ENCODE measurements at regions not wholly inside any gene's neighbourhood (a gene's known extent, or its start where the extent isn't known, plus 50 kb on each side); places are given as distances from the start of the nearest gene placed in this dataset.

DNA sequence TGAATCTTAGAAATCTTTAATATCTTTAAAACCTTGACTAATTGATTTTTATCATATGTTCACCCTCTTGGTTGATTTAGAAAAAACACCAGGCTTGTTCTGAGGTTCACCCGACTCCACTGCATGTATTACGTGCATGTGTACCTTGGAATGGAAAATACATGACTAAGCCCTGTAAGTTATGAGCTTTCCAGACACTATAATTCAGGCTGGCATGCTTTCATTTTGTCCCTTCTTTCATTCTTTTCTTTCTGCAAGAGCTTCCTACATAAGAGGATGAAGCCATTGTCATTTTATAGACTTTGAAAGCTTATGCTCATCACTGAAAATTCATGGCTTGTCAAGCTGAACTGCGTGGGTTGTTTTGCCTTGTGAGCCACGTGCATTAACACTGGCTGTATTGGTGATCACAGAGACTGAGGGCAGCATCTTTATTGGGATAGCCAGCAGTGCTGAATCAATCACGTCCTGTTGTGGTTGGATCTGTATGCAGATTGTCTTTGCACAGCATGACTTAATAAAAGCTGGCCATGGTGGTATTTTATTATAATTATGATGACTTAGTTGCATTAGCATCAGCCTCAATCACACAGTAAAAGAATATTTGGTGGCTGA, 141.9 kb downstream of the SLIT2 start:
- Mint-ChIP-seq H3K27ac (no peak overlapping the region), H3K9me3 (no peaks in the 10 kb centered on the region), H3K27me3 (ENCODE audit: low read depth) (peaks cover 4% of the 10 kb centered on the region), H3K36me3 (ENCODE audit: insufficient read depth in 2 of 2) (no peaks in the 10 kb centered on the region), H3K4me1 (ENCODE audit: low read depth) (no peaks in the 10 kb centered on the region), H3K4me3 (no peak overlapping the region)
- no peak for DNase-seq
- ATAC-seq (replicated peaks in 1 of 2), result no peak

DNA sequence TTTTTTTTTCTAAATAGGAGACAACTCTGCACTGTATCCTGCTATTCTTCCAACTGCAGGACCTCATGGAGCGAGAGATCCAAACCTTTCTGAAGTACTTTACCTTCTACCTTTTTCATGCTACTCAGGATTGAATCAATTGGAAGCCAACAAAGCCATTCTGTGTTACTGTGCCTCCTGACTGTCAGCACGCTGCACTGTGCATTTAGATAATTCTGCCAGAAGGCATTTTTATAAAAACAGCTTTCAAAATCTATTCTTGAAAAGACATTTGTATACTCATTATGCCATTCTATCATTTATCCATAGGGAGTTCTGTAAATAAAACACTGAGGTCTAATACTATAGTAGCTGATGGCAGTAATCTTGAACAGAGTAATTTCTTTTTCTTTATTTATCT, 142.8 kb downstream of the SLIT2 start:
- Mint-ChIP-seq H3K27me3 (ENCODE audit: low read depth) (peaks cover 4% of the 10 kb centered on the region), H3K36me3 (ENCODE audit: insufficient read depth in 2 of 2) (no peaks in the 10 kb centered on the region), H3K9me3 (no peaks in the 10 kb centered on the region), H3K4me1 (ENCODE audit: low read depth) (no peaks in the 10 kb centered on the region), H3K27ac (no peak overlapping the region), H3K4me3 (no peak overlapping the region)
- DNase-seq, result no peak
- no peak for ATAC-seq (replicated peaks in 1 of 2)

GRCh38 chr4:20395160-20395773, 143.6 kb downstream of the SLIT2 start:
- H3K4me3 Mint-ChIP-seq, result no peak overlapping the region
- ATAC-seq (replicated peaks in 1 of 2) (no peak), DNase-seq (peak; percentile 6 to 18)
- H3K4me1 Mint-ChIP-seq (ENCODE audit: low read depth), result no peaks in the 10 kb centered on the region
- peaks cover 4% of the 10 kb centered on the region for H3K27me3 Mint-ChIP-seq (ENCODE audit: low read depth)
- no peaks in the 10 kb centered on the region for H3K9me3 Mint-ChIP-seq
- no peak overlapping the region for H3K27ac Mint-ChIP-seq
- H3K36me3 Mint-ChIP-seq (ENCODE audit: insufficient read depth in 2 of 2), result no peaks in the 10 kb centered on the region

GRCh38 chr4:20403290-20403689, 151.6 kb downstream of the SLIT2 start:
- Mint-ChIP-seq H3K27me3 (ENCODE audit: low read depth) (no peaks in the 10 kb centered on the region), H3K9me3 (peaks cover 0 to 2% of the 10 kb centered on the region in 2 donors), H3K4me3 (no peak overlapping the region), H3K36me3 (ENCODE audit: insufficient read depth in 2 of 2) (no peaks in the 10 kb centered on the region), H3K27ac (no peak overlapping the region), H3K4me1 (ENCODE audit: low read depth) (no peaks in the 10 kb centered on the region)
- no peak for DNase-seq
- ATAC-seq (replicated peaks in 1 of 2), result no peak

DNA sequence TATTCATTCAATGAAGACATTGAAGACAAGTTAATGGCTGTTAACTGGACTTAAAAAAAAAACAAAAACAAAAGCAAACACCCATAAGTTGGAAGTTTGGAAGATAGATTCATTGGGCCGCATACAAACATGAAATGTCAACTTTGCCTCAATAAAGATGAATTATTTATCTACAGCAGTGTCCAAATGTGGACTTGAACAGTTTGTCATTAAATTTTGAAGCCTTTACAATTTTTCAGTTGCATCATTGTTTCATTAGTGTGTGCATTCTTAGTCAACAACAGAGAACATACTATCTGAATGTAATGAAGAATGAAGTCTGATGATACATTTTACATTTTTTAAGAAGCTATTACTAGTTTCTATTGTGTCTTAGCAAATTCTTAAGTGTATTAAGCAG, 152.1 kb downstream of the SLIT2 start:
- H3K36me3 Mint-ChIP-seq (ENCODE audit: insufficient read depth in 2 of 2), result no peaks in the 10 kb centered on the region
- peaks cover 0 to 2% of the 10 kb centered on the region in 2 donors for H3K9me3 Mint-ChIP-seq
- H3K4me1 Mint-ChIP-seq (ENCODE audit: low read depth), result no peaks in the 10 kb centered on the region
- ATAC-seq (replicated peaks in 1 of 2) (no peak), DNase-seq (no peak)
- H3K27me3 Mint-ChIP-seq (ENCODE audit: low read depth), result no peaks in the 10 kb centered on the region
- H3K4me3 Mint-ChIP-seq, result no peak overlapping the region
- no peak overlapping the region for H3K27ac Mint-ChIP-seq

DNA sequence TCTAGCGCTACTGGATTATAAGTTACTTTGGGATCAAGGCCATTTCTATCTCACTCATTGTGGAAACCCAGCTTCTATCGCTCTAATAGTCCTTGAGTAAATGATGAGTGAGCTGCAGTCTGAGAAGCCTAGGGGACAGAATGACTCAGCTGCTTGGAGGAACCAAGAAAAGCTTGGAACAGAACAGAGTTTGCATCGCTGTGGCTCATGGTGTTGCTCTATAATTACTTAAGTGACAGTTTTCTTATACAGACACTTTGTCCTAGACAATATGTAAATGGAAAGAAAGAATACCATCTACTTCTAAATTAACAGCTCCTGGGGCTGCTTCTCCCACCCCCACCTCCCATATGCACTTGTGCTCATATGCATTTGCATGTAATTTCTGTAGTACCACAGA, 156.9 kb downstream of the SLIT2 start:
- no peak overlapping the region for H3K27ac Mint-ChIP-seq
- no peaks in the 10 kb centered on the region for H3K4me1 Mint-ChIP-seq (ENCODE audit: low read depth)
- H3K9me3 Mint-ChIP-seq, result no peaks in the 10 kb centered on the region
- ATAC-seq (replicated peaks in 1 of 2) (no peak), DNase-seq (no peak)
- peaks cover 5% of the 10 kb centered on the region for H3K27me3 Mint-ChIP-seq (ENCODE audit: low read depth)
- no peak overlapping the region for H3K4me3 Mint-ChIP-seq
- no peaks in the 10 kb centered on the region for H3K36me3 Mint-ChIP-seq (ENCODE audit: insufficient read depth in 2 of 2)

DNA sequence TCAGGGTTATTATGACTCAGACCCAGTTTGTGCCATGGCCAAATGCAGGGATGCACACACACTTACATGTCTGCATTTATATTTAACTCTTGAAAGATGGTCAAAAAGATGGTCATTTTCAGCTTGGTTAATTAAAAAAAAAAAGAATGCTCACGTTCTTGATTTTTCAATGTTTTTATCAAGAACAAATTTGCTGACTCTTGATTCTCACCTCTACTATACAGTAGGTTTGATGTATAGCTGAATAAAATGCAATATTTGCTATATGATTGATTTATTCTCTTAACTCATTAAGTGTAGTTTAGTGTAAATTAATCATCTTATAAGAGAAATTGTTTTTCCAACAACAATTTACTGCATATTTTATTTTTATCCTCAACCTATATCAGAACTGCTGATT, 160.4 kb downstream of the SLIT2 start:
- DNase-seq, result no peak
- Mint-ChIP-seq H3K4me3 (no peak overlapping the region), H3K4me1 (ENCODE audit: low read depth) (no peaks in the 10 kb centered on the region), H3K36me3 (ENCODE audit: insufficient read depth in 2 of 2) (no peaks in the 10 kb centered on the region), H3K27me3 (ENCODE audit: low read depth) (peaks cover 5% of the 10 kb centered on the region), H3K27ac (no peak overlapping the region), H3K9me3 (no peaks in the 10 kb centered on the region)
- no peak for ATAC-seq (replicated peaks in 1 of 2)

- Mint-ChIP-seq H3K36me3 (ENCODE audit: insufficient read depth in 2 of 2) (no peaks in the 10 kb centered on the region), H3K27me3 (ENCODE audit: low read depth) (no peaks in the 10 kb centered on the region), H3K4me3 (no peak overlapping the region), H3K4me1 (ENCODE audit: low read depth) (peaks cover 5% of the 10 kb centered on the region), H3K9me3 (no peaks in the 10 kb centered on the region), H3K27ac (no peak overlapping the region)
- no peak for ATAC-seq (replicated peaks in 1 of 2)
- DNase-seq, result no peak
Measured at GRCh38 chr4:20416800-20417199, 165.1 kb downstream of the SLIT2 start.

DNA sequence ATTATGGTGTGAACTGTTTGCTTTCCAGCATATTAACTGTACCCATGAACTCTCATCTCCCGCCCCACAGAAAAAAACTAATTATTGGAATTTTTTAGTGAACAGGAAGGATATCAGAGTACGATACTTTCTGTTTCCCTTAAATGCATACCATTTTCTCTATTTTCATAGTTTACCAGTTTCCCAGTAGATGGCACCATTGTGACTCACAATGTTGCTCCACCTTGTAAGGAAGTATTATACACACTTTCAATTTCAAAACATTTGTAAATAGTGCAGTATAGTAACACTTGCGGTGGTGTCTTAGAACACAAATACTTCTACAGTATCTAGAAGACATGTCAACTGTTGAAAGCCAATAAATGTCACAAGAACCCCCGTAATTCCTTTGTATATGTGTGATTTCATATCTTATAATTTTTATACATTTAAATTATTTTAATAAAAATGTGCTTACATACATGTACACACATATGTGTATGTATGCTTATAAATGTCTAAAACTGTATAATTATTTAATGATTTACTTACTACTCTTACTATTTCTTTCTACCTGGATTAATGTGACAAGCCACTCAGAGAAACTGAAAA, 167.3 kb downstream of the SLIT2 start:
- Mint-ChIP-seq H3K27ac (peak overlapping the region; percentile 89), H3K27me3 (ENCODE audit: low read depth) (no peaks in the 10 kb centered on the region), H3K36me3 (ENCODE audit: insufficient read depth in 2 of 2) (no peaks in the 10 kb centered on the region), H3K9me3 (no peaks in the 10 kb centered on the region), H3K4me3 (peak overlapping the region; percentile 53 to 80), H3K4me1 (ENCODE audit: low read depth) (peaks cover 5% of the 10 kb centered on the region)
- DNase-seq (peak in 1 of 2 donors; percentile 3), ATAC-seq (replicated peaks in 1 of 2) (peak; percentile 81 to 94)

GRCh38 chr4:20420916-20421602, 169.4 kb downstream of the SLIT2 start:
- Mint-ChIP-seq H3K27me3 (ENCODE audit: low read depth) (peaks cover 6% of the 10 kb centered on the region), H3K36me3 (ENCODE audit: insufficient read depth in 2 of 2) (no peaks in the 10 kb centered on the region), H3K4me3 (no peak overlapping the region), H3K27ac (no peak overlapping the region), H3K4me1 (ENCODE audit: low read depth) (peaks cover 5% of the 10 kb centered on the region), H3K9me3 (no peaks in the 10 kb centered on the region)
- no peak for ATAC-seq (replicated peaks in 1 of 2)
- no peak for DNase-seq

- Mint-ChIP-seq H3K9me3 (no peaks in the 10 kb centered on the region), H3K27ac (no peak overlapping the region), H3K36me3 (ENCODE audit: insufficient read depth in 2 of 2) (no peaks in the 10 kb centered on the region), H3K27me3 (ENCODE audit: low read depth) (peaks cover 12% of the 10 kb centered on the region), H3K4me1 (ENCODE audit: low read depth) (peaks cover 5% of the 10 kb centered on the region), H3K4me3 (no peak overlapping the region)
- ATAC-seq (replicated peaks in 1 of 2) (no peak), DNase-seq (no peak)
Measured at GRCh38 chr4:20421603-20421985, 169.9 kb downstream of the SLIT2 start.

DNA sequence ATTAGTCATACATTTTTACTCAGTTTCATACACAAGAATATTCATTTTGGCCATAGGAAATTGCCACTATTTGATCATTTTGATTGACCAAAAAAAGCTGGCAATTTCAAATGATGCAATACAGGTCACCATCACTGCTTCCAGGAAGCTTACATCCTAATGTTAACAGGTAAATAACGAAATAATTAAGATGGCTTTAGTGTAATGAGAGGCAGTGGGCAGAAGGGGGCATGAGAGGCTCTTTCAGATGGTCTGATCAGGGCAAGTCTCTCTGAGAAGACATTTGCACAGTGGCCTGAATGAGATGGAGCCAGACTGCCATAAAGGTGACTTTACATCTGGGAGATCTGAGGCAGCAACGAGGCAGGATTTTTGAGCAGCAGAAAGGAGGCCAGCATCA, 170.7 kb downstream of the SLIT2 start:
- ATAC-seq (replicated peaks in 1 of 2), result peak; percentile 58 to 62
- DNase-seq, result peak; percentile 18 to 24
- no peak overlapping the region for H3K27ac Mint-ChIP-seq
- no peak overlapping the region for H3K4me3 Mint-ChIP-seq
- no peaks in the 10 kb centered on the region for H3K36me3 Mint-ChIP-seq (ENCODE audit: insufficient read depth in 2 of 2)
- no peaks in the 10 kb centered on the region for H3K9me3 Mint-ChIP-seq
- peaks cover 12% of the 10 kb centered on the region for H3K27me3 Mint-ChIP-seq (ENCODE audit: low read depth)
- H3K4me1 Mint-ChIP-seq (ENCODE audit: low read depth), result peaks cover 5% of the 10 kb centered on the region

- H3K4me3 Mint-ChIP-seq, result no peak overlapping the region
- ATAC-seq (replicated peaks in 1 of 2), result no peak
- no peak overlapping the region for H3K27ac Mint-ChIP-seq
- no peak for DNase-seq
- H3K4me1 Mint-ChIP-seq (ENCODE audit: low read depth), result peaks cover 5% of the 10 kb centered on the region
- no peaks in the 10 kb centered on the region for H3K9me3 Mint-ChIP-seq
- peaks cover 12% of the 10 kb centered on the region for H3K27me3 Mint-ChIP-seq (ENCODE audit: low read depth)
- H3K36me3 Mint-ChIP-seq (ENCODE audit: insufficient read depth in 2 of 2), result no peaks in the 10 kb centered on the region
Measured at GRCh38 chr4:20423420-20423819, 171.7 kb downstream of the SLIT2 start.

Data from activated T-cell treated with anti-CD3 and anti-CD28 coated beads, Interleukin-2, amount 50 U/mL, for 72 hours (primary cell).